PFSK-1 (cell line): ENCODE measurements at regions not wholly inside any gene's neighbourhood (a gene's known extent, or its start where the extent isn't known, plus 50 kb on each side); places are given as distances from the start of the nearest gene placed in this dataset.

Experiments
- REST ChIP-seq, 2 experiments: IDR thresholded peaks; 2 replicates each; pipeline versions ENCODE4 v1.6.1 to v1.8.0; 2011 to 2012; ENCODE audit warnings: low read depth in 2 of 2, low read length in 2 of 2, control low read depth in 1 of 2, inconsistent platforms in 1 of 2, mild to moderate bottlenecking in 1 of 2, moderate library complexity in 1 of 2; ENCODE audit not compliant: insufficient read depth in 1 of 2
- SIN3A ChIP-seq: IDR thresholded peaks from 2 replicates; pipeline ENCODE4 v1.6.1; 2012; ENCODE audit warnings: mild to moderate bottlenecking, low read length, moderate library complexity, borderline replicate concordance; ENCODE audit not compliant: insufficient read depth

GRCh38 chr4:180942367-180942916, 1300.8 kb upstream of the TENM3 start:
- TF ChIP-seq SIN3A (no peak), REST (IDR thresholded peaks at IDR 0.05; ENCODE audit: insufficient read depth in 1 of 2, low read depth in 2 of 2, low read length in 2 of 2) (no peak)
